ENCODE measurements at regions not wholly inside any gene's neighbourhood (a gene's known extent, or its start where the extent isn't known, plus 50 kb on each side); places are given as distances from the start of the nearest gene placed in this dataset.

DNA sequence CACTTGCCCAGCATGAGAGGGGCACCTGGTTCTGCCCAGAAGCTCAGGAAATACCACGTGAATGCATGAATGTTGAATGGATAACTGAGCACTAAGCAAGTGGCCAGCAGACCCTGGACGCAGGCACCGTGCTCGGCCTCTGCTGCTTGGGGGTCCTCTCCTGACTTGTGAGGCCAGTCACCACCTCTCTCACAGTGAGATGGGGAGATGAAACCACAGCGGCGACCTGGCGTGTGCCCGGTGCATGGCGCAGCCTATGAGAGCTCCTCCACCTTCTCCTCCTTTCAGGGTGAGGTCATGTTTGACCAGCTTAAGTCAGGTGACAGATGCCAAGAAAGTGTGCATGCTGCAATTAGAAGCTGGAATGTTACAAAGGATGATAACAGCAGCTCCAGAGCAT lies 75.5 kb downstream of the HMX1 start:
- TF ChIP-seq, protein P1, sequence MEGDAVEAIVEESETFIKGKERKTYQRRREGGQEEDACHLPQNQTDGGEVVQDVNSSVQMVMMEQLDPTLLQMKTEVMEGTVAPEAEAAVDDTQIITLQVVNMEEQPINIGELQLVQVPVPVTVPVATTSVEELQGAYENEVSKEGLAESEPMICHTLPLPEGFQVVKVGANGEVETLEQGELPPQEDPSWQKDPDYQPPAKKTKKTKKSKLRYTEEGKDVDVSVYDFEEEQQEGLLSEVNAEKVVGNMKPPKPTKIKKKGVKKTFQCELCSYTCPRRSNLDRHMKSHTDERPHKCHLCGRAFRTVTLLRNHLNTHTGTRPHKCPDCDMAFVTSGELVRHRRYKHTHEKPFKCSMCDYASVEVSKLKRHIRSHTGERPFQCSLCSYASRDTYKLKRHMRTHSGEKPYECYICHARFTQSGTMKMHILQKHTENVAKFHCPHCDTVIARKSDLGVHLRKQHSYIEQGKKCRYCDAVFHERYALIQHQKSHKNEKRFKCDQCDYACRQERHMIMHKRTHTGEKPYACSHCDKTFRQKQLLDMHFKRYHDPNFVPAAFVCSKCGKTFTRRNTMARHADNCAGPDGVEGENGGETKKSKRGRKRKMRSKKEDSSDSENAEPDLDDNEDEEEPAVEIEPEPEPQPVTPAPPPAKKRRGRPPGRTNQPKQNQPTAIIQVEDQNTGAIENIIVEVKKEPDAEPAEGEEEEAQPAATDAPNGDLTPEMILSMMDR (IDR thresholded peaks at IDR 0.05; ENCODE audit: poor library complexity) = no peak
- TF ChIP-seq EZH2phosphoT487 (IDR thresholded peaks at IDR 0.05; ENCODE audit: low read depth, severe bottlenecking, unreplicated experiment) = no peak
